HFFc6 (cell line): ENCODE measurements at regions not wholly inside any gene's neighbourhood (a gene's known extent, or its start where the extent isn't known, plus 50 kb on each side); places are given as distances from the start of the nearest gene placed in this dataset.

Source experiments
- DNase-seq: peaks from one replicate; pipeline ENCODE4 v3.0.0-alpha.2; 2018
- H3K27ac Mint-ChIP-seq: 2 replicates; pipeline ENCODE4 v1.8.0; 2020; ENCODE audit warnings: mild to moderate bottlenecking, mixed read lengths
- H3K27me3 Mint-ChIP-seq: 2 replicates; pipeline ENCODE4 v1.8.0; 2021; ENCODE audit warnings: mild to moderate bottlenecking, moderate library complexity, mixed read lengths; ENCODE audit not compliant: insufficient read depth
- H3K36me3 Mint-ChIP-seq: 2 replicates; pipeline ENCODE4 v1.8.0; 2021; ENCODE audit warnings: low read depth, mixed read lengths
- H3K4me1 Mint-ChIP-seq: 2 replicates; pipeline ENCODE4 v1.8.0; 2020; ENCODE audit warnings: low read depth, mixed read lengths
- H3K4me3 Mint-ChIP-seq: 2 replicates; pipeline ENCODE4 v1.8.0; 2020; ENCODE audit warnings: mild to moderate bottlenecking, moderate library complexity, mixed read lengths
- H3K9me3 Mint-ChIP-seq: 2 replicates; pipeline ENCODE4 v1.8.0; 2020; ENCODE audit warnings: mild to moderate bottlenecking, mixed read lengths
- TF ChIP-seq, protein P1 (sequence below): fragments of 200-600 bp; sonication (generic); IDR thresholded peaks from 2 replicates; pipeline ENCODE4 v1.5.0; 2021; ENCODE audit warnings: antibody characterized with exemption, mild to moderate bottlenecking

DNA sequence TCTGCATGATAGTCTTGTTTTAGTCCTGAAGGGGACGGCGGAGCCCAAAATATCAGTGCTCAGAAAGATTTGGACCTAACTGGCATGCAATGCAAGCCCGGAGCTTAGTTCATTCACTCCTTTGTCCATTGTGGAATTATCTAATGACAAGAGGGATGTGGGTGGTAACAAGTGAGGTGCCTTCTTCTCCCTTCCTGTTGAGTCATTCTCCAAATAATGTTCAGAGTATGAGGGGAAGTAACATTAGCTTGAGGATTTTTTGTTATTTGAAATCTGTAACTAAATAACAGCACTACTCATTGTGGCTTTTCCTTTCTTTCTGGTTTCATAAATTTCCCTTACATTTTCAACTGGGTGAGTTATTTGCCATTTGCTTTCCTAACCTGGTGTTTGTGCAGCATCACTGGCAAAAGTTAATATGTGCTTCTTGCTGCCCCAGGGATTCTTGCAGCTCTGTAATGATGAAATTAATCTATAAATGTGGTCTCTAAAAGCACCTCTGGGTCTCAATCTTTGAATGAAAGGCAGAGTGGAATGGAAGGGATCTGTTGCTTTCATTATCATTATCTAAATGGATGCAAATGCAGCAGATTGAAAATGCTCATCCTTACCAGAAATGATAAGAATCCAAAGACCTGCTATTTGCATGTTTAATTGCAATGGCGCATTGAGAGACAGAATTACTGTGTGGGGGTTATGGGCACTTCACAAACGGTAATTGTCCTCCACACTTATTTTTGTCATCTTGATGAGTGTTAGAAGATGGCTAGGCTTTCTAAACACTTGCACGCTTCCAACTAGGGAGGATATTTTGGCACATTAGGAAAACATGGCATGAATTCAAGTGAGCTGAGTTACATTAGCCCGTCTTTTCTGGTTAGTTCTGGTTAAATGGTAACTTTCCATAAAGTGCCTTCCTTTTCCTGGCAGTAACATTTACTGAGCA, 89.9 kb upstream of the MITF start:
- Mint-ChIP-seq H3K27me3 (no peaks in the 10 kb centered on the region), H3K27ac (no peak overlapping the region), H3K36me3 (no peaks in the 10 kb centered on the region), H3K4me3 (no peak overlapping the region), H3K4me1 (peaks cover 16% of the 10 kb centered on the region), H3K9me3 (no peaks in the 10 kb centered on the region)
- TF ChIP-seq, protein P1, sequence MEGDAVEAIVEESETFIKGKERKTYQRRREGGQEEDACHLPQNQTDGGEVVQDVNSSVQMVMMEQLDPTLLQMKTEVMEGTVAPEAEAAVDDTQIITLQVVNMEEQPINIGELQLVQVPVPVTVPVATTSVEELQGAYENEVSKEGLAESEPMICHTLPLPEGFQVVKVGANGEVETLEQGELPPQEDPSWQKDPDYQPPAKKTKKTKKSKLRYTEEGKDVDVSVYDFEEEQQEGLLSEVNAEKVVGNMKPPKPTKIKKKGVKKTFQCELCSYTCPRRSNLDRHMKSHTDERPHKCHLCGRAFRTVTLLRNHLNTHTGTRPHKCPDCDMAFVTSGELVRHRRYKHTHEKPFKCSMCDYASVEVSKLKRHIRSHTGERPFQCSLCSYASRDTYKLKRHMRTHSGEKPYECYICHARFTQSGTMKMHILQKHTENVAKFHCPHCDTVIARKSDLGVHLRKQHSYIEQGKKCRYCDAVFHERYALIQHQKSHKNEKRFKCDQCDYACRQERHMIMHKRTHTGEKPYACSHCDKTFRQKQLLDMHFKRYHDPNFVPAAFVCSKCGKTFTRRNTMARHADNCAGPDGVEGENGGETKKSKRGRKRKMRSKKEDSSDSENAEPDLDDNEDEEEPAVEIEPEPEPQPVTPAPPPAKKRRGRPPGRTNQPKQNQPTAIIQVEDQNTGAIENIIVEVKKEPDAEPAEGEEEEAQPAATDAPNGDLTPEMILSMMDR: no peak
- no peak for DNase-seq

DNA sequence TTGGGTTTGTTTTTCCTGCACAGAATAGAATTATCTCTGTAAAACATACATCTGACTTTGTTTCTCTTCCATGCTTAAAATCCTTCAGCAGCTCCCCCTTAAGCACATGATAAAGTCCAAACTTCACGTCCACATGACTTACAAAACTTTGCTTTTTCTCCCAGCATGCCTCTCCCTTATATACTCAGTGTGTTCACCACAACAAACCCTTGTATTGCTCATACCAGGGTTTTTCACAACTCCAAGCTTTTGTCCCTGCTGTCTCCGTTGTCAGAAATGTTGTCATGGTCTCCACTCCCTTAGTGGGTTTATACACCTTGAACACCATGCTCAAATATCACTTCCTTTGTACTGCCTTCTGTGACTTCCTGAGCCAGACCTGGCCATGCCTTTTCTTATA, 91.1 kb upstream of the MITF start:
- no peaks in the 10 kb centered on the region for H3K36me3 Mint-ChIP-seq
- H3K4me3 Mint-ChIP-seq: no peak overlapping the region
- no peaks in the 10 kb centered on the region for H3K27me3 Mint-ChIP-seq
- TF ChIP-seq, protein P1: no peak
- no peaks in the 10 kb centered on the region for H3K9me3 Mint-ChIP-seq
- no peak for DNase-seq
- H3K27ac Mint-ChIP-seq: no peak overlapping the region
- peaks cover 16% of the 10 kb centered on the region for H3K4me1 Mint-ChIP-seq

DNA sequence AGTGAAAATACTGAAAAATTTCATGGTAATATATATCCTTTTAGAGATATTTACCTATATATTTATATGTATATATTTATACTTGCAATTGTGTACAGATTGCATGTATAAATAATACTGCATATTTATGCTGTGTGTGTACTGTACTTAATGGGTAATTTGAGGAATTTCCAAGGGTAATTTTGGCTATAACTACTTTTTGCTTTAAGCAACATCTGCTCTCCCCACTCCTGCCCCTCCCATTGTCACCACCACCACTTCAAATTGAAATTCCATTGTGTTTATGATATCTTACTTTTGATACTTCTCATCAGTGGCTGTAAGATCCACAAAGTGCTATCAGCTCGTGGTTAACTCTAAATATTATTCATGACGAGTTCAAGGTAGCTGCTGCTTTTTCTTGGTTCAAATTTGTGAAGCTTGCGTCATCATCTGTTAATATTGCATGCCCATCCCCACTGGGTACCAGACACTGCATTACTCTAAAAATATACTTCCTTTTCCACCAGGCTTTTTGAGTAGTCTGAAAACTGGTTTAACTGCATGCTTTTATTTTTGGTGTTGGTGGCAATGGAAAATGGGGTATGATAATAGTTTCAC, 91.7 kb upstream of the MITF start:
- peaks cover 16% of the 10 kb centered on the region for H3K4me1 Mint-ChIP-seq
- no peak overlapping the region for H3K27ac Mint-ChIP-seq
- no peaks in the 10 kb centered on the region for H3K36me3 Mint-ChIP-seq
- H3K9me3 Mint-ChIP-seq: no peaks in the 10 kb centered on the region
- TF ChIP-seq, protein P1: no peak
- no peak overlapping the region for H3K4me3 Mint-ChIP-seq
- no peaks in the 10 kb centered on the region for H3K27me3 Mint-ChIP-seq
- no peak for DNase-seq

GRCh38 chr3:69647081-69647480, 92.2 kb upstream of the MITF start:
- no peak for DNase-seq
- Mint-ChIP-seq H3K36me3 (no peaks in the 10 kb centered on the region), H3K4me1 (peaks cover 16% of the 10 kb centered on the region), H3K27ac (no peak overlapping the region), H3K4me3 (no peak overlapping the region), H3K27me3 (no peaks in the 10 kb centered on the region), H3K9me3 (no peaks in the 10 kb centered on the region)
- TF ChIP-seq, protein P1: no peak

GRCh38 chr3:69646287-69647067, 92.8 kb upstream of the MITF start:
- Mint-ChIP-seq H3K27ac (no peak overlapping the region), H3K4me3 (no peak overlapping the region), H3K4me1 (peaks cover 16% of the 10 kb centered on the region), H3K27me3 (no peaks in the 10 kb centered on the region), H3K36me3 (no peaks in the 10 kb centered on the region), H3K9me3 (no peaks in the 10 kb centered on the region)
- TF ChIP-seq, protein P1: no peak
- DNase-seq: no peak
